ENCODE measurements at regions not wholly inside any gene's neighbourhood (a gene's known extent, or its start where the extent isn't known, plus 50 kb on each side); places are given as distances from the start of the nearest gene placed in this dataset.

DNA sequence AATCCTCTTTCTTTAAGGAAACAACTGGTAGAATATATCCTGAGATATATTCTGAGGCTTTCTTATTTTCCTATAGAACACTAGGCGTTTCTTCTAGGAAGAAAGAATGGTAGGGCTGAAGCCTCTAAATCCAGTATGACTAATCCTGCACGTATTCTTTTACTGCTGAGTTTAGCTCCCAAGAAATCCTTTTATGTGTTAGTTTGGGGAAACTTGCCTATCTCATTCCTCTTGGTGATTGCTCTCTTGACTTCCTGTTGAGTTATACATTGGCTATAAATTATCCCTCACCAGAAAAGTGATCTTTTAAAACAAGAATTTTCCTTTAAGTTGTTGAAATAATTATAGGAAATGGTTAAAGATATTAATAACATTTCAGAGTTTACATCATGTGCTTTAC lies 422.9 kb downstream of the TMEM161B start:
- DNase-seq (ENCODE audit: low read depth in 2 of 2): peak in 1 of 2 donors; percentile 52
- Histone ChIP-seq H2AFZ (ENCODE audit: low read length) (no peak overlapping the region), H3K4me3 (replicated peaks in 1 of 4; ENCODE audit: control extremely low read depth in 1 of 4, insufficient read depth in 1 of 4, low read depth in 3 of 4, low read length in 4 of 4) (no peak overlapping the region), H3K79me2 (ENCODE audit: control insufficient read depth, insufficient read depth, low read length) (no peaks in the 10 kb centered on the region), H3K4me2 (ENCODE audit: extremely low read depth, insufficient read depth, low read length) (no peak overlapping the region), H3K27me3 (ENCODE audit: control insufficient read depth, insufficient read depth, low read length) (no peaks in the 10 kb centered on the region), H4K20me1 (ENCODE audit: control insufficient read depth, extremely low read depth, insufficient read depth, low read length) (no peaks in the 10 kb centered on the region), H3K4me1 (ENCODE audit: control insufficient read depth, extremely low read depth, insufficient read depth, low read length) (no peaks in the 10 kb centered on the region), H3K9me3 (ENCODE audit: control insufficient read depth, insufficient read depth, low read depth, low read length) (no peaks in the 10 kb centered on the region), H3K9ac (ENCODE audit: insufficient read depth, low read length) (no peak overlapping the region), H3K36me3 (ENCODE audit: control insufficient read depth, insufficient read depth, low read length) (no peaks in the 10 kb centered on the region), H3K27ac (ENCODE audit: insufficient read depth, low read length) (no peak overlapping the region)
- TF ChIP-seq, protein P1, sequence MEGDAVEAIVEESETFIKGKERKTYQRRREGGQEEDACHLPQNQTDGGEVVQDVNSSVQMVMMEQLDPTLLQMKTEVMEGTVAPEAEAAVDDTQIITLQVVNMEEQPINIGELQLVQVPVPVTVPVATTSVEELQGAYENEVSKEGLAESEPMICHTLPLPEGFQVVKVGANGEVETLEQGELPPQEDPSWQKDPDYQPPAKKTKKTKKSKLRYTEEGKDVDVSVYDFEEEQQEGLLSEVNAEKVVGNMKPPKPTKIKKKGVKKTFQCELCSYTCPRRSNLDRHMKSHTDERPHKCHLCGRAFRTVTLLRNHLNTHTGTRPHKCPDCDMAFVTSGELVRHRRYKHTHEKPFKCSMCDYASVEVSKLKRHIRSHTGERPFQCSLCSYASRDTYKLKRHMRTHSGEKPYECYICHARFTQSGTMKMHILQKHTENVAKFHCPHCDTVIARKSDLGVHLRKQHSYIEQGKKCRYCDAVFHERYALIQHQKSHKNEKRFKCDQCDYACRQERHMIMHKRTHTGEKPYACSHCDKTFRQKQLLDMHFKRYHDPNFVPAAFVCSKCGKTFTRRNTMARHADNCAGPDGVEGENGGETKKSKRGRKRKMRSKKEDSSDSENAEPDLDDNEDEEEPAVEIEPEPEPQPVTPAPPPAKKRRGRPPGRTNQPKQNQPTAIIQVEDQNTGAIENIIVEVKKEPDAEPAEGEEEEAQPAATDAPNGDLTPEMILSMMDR (conservative IDR thresholded peaks at IDR 0.05 in 1 of 2, IDR thresholded peaks at IDR 0.05 in 1 of 2; ENCODE audit: low read depth in 1 of 2, low read length in 2 of 2): no peak
- TF ChIP-seq EZH2 (IDR thresholded peaks at IDR 0.05; ENCODE audit: low read length, missing control alignments): no peak

DNA sequence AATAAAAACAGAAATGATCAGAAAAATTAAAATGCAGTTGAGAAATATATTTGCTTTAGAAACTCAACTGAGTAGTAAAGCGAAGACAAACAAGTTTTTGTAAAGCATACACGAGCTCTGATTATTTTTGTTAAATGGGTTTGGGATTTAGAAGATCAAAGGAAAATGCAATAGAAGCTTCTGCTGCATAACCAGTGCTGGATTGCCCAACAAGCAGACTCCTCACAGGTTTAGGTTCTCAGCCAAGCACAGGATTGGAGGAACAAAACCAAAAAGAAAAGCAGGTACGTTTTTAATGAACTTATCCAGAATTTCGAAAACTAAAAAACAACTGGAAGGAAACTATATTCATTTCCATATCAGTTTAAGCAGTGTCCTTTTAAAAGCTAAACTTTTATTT lies 423.8 kb downstream of the TMEM161B start:
- Histone ChIP-seq H3K27ac (ENCODE audit: insufficient read depth, low read length) (no peak overlapping the region), H3K9ac (ENCODE audit: insufficient read depth, low read length) (no peak overlapping the region), H3K4me3 (replicated peaks in 1 of 4; ENCODE audit: control extremely low read depth in 1 of 4, insufficient read depth in 1 of 4, low read depth in 3 of 4, low read length in 4 of 4) (no peak overlapping the region), H3K4me1 (ENCODE audit: control insufficient read depth, extremely low read depth, insufficient read depth, low read length) (no peaks in the 10 kb centered on the region), H3K79me2 (ENCODE audit: control insufficient read depth, insufficient read depth, low read length) (no peaks in the 10 kb centered on the region), H3K4me2 (ENCODE audit: extremely low read depth, insufficient read depth, low read length) (no peak overlapping the region), H3K27me3 (ENCODE audit: control insufficient read depth, insufficient read depth, low read length) (no peaks in the 10 kb centered on the region), H3K9me3 (ENCODE audit: control insufficient read depth, insufficient read depth, low read depth, low read length) (no peaks in the 10 kb centered on the region), H2AFZ (ENCODE audit: low read length) (no peak overlapping the region), H3K36me3 (ENCODE audit: control insufficient read depth, insufficient read depth, low read length) (no peaks in the 10 kb centered on the region), H4K20me1 (ENCODE audit: control insufficient read depth, extremely low read depth, insufficient read depth, low read length) (no peaks in the 10 kb centered on the region)
- TF ChIP-seq, protein P1 (conservative IDR thresholded peaks at IDR 0.05 in 1 of 2, IDR thresholded peaks at IDR 0.05 in 1 of 2; ENCODE audit: low read depth in 1 of 2, low read length in 2 of 2): no peak
- DNase-seq (ENCODE audit: low read depth in 2 of 2): no peak

DNA sequence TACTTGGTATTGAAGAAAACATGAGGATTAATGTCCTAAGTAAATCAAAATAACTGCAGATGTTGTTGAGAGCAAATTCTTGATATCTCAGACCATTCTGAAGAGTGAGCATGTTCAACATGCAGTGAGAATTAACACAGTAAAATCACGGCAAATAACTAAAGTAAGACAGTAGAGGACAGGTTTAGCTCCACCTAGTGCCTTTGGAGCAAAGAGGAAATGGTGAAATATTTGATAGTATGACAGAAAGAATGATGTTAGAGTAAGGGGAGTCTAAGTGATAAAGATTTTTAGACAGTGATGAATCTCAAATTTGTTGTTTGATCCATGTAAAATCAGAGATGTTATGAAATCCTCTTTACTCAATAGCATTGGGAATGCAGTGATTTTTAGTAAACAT lies 424.2 kb downstream of the TMEM161B start:
- no peak for DNase-seq (ENCODE audit: low read depth in 2 of 2)
- Histone ChIP-seq H3K9ac (ENCODE audit: insufficient read depth, low read length) (no peak overlapping the region), H4K20me1 (ENCODE audit: control insufficient read depth, extremely low read depth, insufficient read depth, low read length) (no peaks in the 10 kb centered on the region), H2AFZ (ENCODE audit: low read length) (no peak overlapping the region), H3K27me3 (ENCODE audit: control insufficient read depth, insufficient read depth, low read length) (no peaks in the 10 kb centered on the region), H3K4me3 (replicated peaks in 1 of 4; ENCODE audit: control extremely low read depth in 1 of 4, insufficient read depth in 1 of 4, low read depth in 3 of 4, low read length in 4 of 4) (no peak overlapping the region), H3K27ac (ENCODE audit: insufficient read depth, low read length) (no peak overlapping the region), H3K9me3 (ENCODE audit: control insufficient read depth, insufficient read depth, low read depth, low read length) (no peaks in the 10 kb centered on the region), H3K79me2 (ENCODE audit: control insufficient read depth, insufficient read depth, low read length) (no peaks in the 10 kb centered on the region), H3K36me3 (ENCODE audit: control insufficient read depth, insufficient read depth, low read length) (no peaks in the 10 kb centered on the region), H3K4me2 (ENCODE audit: extremely low read depth, insufficient read depth, low read length) (no peak overlapping the region), H3K4me1 (ENCODE audit: control insufficient read depth, extremely low read depth, insufficient read depth, low read length) (no peaks in the 10 kb centered on the region)
- TF ChIP-seq, protein P1 (conservative IDR thresholded peaks at IDR 0.05 in 1 of 2, IDR thresholded peaks at IDR 0.05 in 1 of 2; ENCODE audit: low read depth in 1 of 2, low read length in 2 of 2): no peak
- no peak for TF ChIP-seq EZH2 (IDR thresholded peaks at IDR 0.05; ENCODE audit: low read length, missing control alignments)
